ENCODE measurements at regions not wholly inside any gene's neighbourhood (a gene's known extent, or its start where the extent isn't known, plus 50 kb on each side); places are given as distances from the start of the nearest gene placed in this dataset.

GRCh38 chr2:238761868-238762267 lies 86.0 kb upstream of the TWIST2 start:
- Histone ChIP-seq H3K36me3 (ENCODE audit: control insufficient read depth in 4 of 4, insufficient read depth in 3 of 4, low read depth in 1 of 4, low read length in 3 of 4) (no peaks in the 10 kb centered on the region), H3K27me3 (ENCODE audit: control insufficient read depth in 4 of 4, insufficient read depth in 4 of 4, low read length in 3 of 4) (peaks cover 0 to 7% (median under 1%) of the 10 kb centered on the region in 4 donors), H3K4me3 (ENCODE audit: low read depth in 1 of 3, low read length in 3 of 3) (no peak overlapping the region), H3K9me3 (ENCODE audit: control insufficient read depth in 4 of 4, low read length in 3 of 4) (peaks cover 0 to 5% (median 2%) of the 10 kb centered on the region in 4 donors), H3K9ac (ENCODE audit: low read depth in 1 of 2, low read length in 2 of 2) (no peak overlapping the region), H3K4me1 (ENCODE audit: control insufficient read depth in 4 of 4, insufficient read depth in 4 of 4, low read length in 3 of 4) (no peaks in the 10 kb centered on the region), H3K27ac (ENCODE audit: low read depth in 1 of 2, low read length in 2 of 2) (no peak overlapping the region)
- TF ChIP-seq REST (IDR thresholded peaks at IDR 0.05) = peak; percentile 97
- TF ChIP-seq HNF4G (IDR thresholded peaks at IDR 0.05) = no peak
- DNase-seq (ENCODE audit: low spot score) = no peak
- WGBS = 20% methylated on average over 7 of the region's 7 CpGs

- Histone ChIP-seq H3K9me3 (ENCODE audit: control insufficient read depth in 4 of 4, low read length in 3 of 4) (peaks cover 4 to 17% (median 9%) of the 10 kb centered on the region in 4 donors), H3K9ac (ENCODE audit: low read depth in 1 of 2, low read length in 2 of 2) (no peak overlapping the region), H3K27ac (ENCODE audit: low read depth in 1 of 2, low read length in 2 of 2) (no peak overlapping the region), H3K4me3 (ENCODE audit: low read depth in 1 of 3, low read length in 3 of 3) (no peak overlapping the region), H3K4me1 (ENCODE audit: control insufficient read depth in 4 of 4, insufficient read depth in 4 of 4, low read length in 3 of 4) (no peaks in the 10 kb centered on the region), H3K27me3 (ENCODE audit: control insufficient read depth in 4 of 4, insufficient read depth in 4 of 4, low read length in 3 of 4) (peaks cover 0 to 7% (median under 1%) of the 10 kb centered on the region in 4 donors), H3K36me3 (ENCODE audit: control insufficient read depth in 4 of 4, insufficient read depth in 3 of 4, low read depth in 1 of 4, low read length in 3 of 4) (no peaks in the 10 kb centered on the region)
- TF ChIP-seq RAD21 (IDR thresholded peaks at IDR 0.05) = no peak
- TF ChIP-seq TAF1 (conservative IDR thresholded peaks at IDR 0.05) = no peak
- no peak for TF ChIP-seq JUND (IDR thresholded peaks at IDR 0.05)
- no peak for TF ChIP-seq GABPA (IDR thresholded peaks at IDR 0.05 in 1 of 2, conservative IDR thresholded peaks at IDR 0.05 in 1 of 2)
- no peak for TF ChIP-seq YY1 (IDR thresholded peaks at IDR 0.05)
- no peak for TF ChIP-seq NR2F2 (IDR thresholded peaks at IDR 0.05)
- TF ChIP-seq HNF4A (conservative IDR thresholded peaks at IDR 0.05) = no peak
- no peak for TF ChIP-seq FOXA2 (IDR thresholded peaks at IDR 0.05)
- DNase-seq (ENCODE audit: low spot score) = no peak
- 61% methylated on average over 7 of the region's 7 CpGs for WGBS
Observed at GRCh38 chr2:238763471-238763995, 84.4 kb upstream of the TWIST2 start.

GRCh38 chr2:238765590-238765989 lies 82.3 kb upstream of the TWIST2 start:
- Histone ChIP-seq H3K9me3 (ENCODE audit: control insufficient read depth in 4 of 4, low read length in 3 of 4) (peaks cover 4 to 22% (median 9%) of the 10 kb centered on the region in 4 donors), H3K9ac (ENCODE audit: low read depth in 1 of 2, low read length in 2 of 2) (no peak overlapping the region), H3K36me3 (ENCODE audit: control insufficient read depth in 4 of 4, insufficient read depth in 3 of 4, low read depth in 1 of 4, low read length in 3 of 4) (no peaks in the 10 kb centered on the region), H3K4me1 (ENCODE audit: control insufficient read depth in 4 of 4, insufficient read depth in 4 of 4, low read length in 3 of 4) (no peaks in the 10 kb centered on the region), H3K27me3 (ENCODE audit: control insufficient read depth in 4 of 4, insufficient read depth in 4 of 4, low read length in 3 of 4) (peaks cover 0 to 9% (median under 1%) of the 10 kb centered on the region in 4 donors), H3K4me3 (ENCODE audit: low read depth in 1 of 3, low read length in 3 of 3) (no peak overlapping the region), H3K27ac (ENCODE audit: low read depth in 1 of 2, low read length in 2 of 2) (no peak overlapping the region)
- 60% methylated on average over 8 of the region's 8 CpGs for WGBS
- DNase-seq (ENCODE audit: low spot score) = no peak
- TF ChIP-seq ZBTB33 (IDR thresholded peaks at IDR 0.05) (no peak), RAD21 (IDR thresholded peaks at IDR 0.05) (no peak), NR2F2 (IDR thresholded peaks at IDR 0.05) (no peak), FOXA2 (IDR thresholded peaks at IDR 0.05) (no peak), REST (IDR thresholded peaks at IDR 0.05) (no peak), JUND (IDR thresholded peaks at IDR 0.05) (no peak), TAF1 (conservative IDR thresholded peaks at IDR 0.05) (no peak), SP1 (IDR thresholded peaks at IDR 0.05) (no peak), HNF4G (IDR thresholded peaks at IDR 0.05) (no peak), EGR1 (IDR thresholded peaks at IDR 0.05; ENCODE audit: low read depth in 2 of 2) (no peak), CTCF (IDR thresholded peaks at IDR 0.05; ENCODE audit: low read depth, low read length, missing input control) (no peak), HNF4A (conservative IDR thresholded peaks at IDR 0.05) (no peak), MAX (IDR thresholded peaks at IDR 0.05) (no peak), RXRA (IDR thresholded peaks at IDR 0.05) (no peak), FOXA1 (IDR thresholded peaks at IDR 0.05) (no peak)
